ENCODE measurements at regions not wholly inside any gene's neighbourhood (a gene's known extent, or its start where the extent isn't known, plus 50 kb on each side); places are given as distances from the start of the nearest gene placed in this dataset.
"Not testable (repeated sequence)": the region's sequence is repeated elsewhere in the genome, so short reads cannot be mapped to it uniquely, and the experiment has no call there.

DNA sequence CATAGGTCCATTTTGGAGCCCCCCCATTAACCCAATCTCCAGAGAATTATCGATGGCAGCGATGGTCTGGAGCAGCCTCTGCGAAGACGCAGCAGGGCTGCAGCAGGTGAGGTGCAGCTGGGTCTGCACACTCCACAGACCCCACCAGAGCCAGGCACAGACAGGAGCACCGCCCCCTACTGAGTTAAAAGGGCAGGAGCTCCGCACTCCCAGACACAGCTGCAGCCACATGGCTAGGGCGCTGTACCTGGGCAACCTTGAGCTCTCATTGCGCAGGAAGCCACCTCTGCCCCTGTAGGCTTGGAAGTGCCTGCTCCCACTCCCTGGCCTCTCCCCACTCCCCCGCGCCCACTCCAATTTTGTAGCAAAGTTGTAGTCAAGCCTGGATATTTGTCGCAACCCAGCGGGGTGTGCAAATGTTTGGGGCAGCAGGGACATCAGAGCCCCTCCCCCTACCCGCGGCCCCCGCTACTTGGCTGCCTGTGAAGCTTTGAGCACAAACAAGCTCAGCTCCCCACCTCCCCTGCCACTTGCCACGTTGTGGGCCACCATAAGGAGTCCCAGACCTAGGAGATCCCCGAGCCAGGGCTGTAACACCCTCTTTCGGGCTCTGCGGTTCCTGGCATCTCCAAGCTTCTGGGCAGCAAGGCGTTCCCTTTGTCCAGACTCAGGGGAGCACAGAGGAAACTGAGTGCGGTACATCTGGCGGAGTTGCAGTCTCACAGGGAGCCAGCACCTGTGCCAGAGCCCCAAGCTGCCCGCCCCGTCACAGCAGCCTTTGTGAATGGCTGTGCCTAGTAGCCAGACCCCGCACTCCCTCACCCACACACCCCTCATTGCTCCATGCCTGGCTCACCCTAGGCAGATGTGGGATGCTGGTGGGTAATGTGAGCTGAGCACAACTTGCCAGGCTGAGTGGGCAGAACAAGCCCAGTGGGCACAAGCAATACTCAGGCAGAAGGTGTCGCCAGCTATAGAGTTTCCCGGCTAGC, 949.7 kb upstream of the SLITRK1 start:
- no peak for DNase-seq

- DNase-seq = no peak
Measured at GRCh38 chr13:84823528-84823927, 941.3 kb upstream of the SLITRK1 start.

DNA sequence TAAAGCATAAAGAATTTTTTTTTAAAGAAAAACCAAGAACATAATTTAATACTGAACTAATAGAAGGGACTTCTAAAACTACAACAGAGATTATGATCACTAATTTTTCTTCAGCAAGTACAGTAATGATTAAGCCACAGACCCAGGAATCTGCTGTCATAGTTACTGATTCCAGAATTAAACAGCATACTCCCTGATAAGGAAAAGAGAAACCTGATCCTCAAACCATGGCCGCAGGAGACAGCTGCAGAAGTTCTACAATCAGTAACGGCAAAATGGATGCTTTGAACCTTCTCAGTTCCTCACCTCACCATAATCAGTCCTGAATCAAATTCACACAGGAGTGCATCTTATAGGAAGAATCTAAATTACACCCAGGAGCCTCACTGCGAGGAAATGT, 939.0 kb upstream of the SLITRK1 start:
- DNase-seq = no peak

GRCh38 chr13:84816567-84817105, 934.4 kb upstream of the SLITRK1 start:
- no peak for DNase-seq

- no peak for DNase-seq
Measured at GRCh38 chr13:84812789-84813188, 930.5 kb upstream of the SLITRK1 start.

- no peak for DNase-seq
Measured at GRCh38 chr13:84812078-84812477, 929.8 kb upstream of the SLITRK1 start.

- no peak for DNase-seq
Measured at GRCh38 chr13:84810781-84811180, 928.5 kb upstream of the SLITRK1 start.

DNA sequence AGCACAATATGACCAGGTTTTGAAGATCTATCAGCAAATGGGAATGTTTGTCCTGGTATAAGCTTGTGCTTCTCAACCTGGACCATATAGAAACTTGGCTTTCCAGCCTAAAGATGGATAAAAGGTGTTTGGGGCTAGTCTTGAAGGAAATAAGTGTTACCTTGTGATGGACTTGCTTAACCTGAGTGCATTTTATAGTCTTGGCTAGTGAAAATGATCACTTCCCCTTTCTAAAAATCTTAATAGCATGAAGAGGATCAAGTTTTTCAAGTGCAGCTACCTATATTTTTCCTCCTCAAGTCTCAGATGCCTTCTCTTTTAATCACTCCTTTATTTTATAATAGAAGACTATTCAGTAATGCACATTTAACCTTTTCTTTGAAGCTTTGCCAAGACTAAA, 919.8 kb upstream of the SLITRK1 start:
- DNase-seq = no peak

DNA sequence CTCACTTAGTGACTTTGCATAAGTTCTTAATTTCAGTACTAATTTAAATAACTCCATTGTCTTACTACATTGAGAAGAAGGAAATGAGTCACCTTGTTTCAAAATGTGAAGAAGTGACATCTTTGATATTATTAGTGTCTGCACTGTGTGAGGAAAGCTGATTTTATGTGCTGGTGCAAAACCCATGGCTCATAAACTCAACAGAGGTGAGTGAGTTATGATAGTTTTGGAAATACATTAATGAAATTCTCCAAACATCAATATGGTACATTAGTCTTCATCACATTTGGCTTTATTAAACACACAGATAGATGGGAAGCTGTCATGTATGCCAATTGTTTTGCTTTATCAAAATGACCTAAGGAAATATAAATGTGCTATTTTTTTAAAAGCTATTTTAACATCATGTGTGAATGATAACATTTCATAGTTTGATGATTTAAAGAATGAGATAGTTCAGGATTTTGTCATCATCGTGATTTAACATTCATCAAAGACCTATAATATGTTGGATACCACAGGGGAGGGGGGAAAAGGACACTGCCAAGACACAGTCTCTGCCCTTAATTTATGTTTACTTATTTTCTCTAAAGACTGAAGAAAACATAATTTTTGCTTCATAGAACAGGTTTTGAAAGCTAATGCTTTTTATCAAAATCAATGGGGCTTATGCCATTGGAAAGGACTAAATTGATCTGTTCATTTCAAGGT, 902.3 kb upstream of the SLITRK1 start:
- DNase-seq = no peak

DNA sequence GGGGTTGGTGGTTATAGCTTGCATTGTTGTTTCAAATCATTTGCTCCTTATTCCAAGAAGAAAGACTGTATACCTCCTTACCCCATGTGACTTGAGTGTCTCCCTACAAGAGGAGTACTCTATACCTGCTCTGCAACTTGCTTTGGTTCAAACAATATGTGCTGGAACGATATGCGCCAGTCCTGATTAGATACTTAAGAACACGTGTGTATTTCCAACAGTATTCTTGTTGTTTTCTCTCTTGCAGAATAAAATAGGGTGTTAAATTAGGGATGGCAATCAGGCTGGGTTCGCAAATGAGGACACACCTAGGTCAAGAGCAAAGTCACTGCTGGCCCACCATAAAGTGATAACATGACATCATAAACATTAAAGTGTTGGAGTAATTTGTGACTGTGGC, 895.0 kb upstream of the SLITRK1 start:
- DNase-seq = no peak

DNA sequence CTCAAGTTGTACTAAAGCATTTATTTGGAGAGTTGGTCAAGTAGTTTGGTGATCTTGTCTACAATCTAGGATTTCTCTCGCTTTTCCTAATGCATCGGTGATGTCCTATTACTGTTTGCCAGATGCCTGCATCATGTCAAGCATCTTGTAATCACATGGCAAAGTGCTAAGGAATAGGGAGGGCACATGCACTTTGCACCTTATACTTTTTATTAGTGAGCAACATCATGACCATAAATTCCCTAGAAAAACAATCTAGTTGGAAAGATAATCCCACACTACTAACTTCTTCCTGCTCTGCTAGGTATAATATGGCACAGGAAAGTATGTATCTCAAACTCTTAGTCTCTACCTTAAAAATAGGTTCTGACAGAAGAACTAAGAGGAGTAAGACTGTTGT, 894.3 kb upstream of the SLITRK1 start:
- DNase-seq = no peak

- not testable (repeated sequence) for DNase-seq
Measured at GRCh38 chr13:84775920-84776319, 893.6 kb upstream of the SLITRK1 start.

- no peak for DNase-seq
Measured at GRCh38 chr13:84774111-84774510, 891.8 kb upstream of the SLITRK1 start.

DNA sequence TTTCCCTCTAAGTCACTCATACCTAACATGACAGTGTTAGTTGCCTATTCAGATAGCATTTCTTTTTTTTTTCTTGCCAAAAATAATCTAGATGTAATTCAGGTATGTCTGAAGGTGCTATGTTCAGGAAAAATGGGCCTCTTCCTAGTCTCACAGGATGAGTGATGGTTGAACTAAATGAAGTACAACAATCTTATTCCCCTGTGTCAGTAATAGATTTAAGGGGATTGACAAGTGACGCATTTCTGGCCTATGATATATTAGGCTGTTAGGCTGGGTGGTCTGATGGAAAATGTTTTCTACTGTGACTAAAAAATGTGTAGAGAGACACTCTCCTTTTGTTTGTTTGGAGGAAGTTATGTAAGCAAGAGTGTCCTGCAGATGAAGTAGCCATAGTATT, 878.7 kb upstream of the SLITRK1 start:
- DNase-seq = no peak

DNA sequence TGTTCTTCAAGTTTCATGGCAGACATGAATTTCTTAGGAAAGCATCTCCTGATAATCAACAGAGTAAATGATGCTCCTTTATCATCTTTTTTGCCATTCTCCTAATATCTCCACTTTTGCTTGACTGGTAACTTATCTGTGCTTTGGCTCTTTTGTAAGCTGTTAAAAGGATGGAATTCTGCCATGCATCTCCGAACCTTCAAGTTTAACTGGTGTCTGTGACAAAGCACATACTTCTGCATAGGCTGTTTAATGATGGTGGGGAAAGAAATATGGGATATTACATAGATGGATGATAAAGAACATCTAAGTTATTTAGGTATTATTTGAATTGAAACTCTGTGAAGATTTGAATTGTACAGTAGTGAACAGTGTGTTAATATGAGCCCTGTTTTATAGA, 866.9 kb upstream of the SLITRK1 start:
- DNase-seq = no peak

DNA sequence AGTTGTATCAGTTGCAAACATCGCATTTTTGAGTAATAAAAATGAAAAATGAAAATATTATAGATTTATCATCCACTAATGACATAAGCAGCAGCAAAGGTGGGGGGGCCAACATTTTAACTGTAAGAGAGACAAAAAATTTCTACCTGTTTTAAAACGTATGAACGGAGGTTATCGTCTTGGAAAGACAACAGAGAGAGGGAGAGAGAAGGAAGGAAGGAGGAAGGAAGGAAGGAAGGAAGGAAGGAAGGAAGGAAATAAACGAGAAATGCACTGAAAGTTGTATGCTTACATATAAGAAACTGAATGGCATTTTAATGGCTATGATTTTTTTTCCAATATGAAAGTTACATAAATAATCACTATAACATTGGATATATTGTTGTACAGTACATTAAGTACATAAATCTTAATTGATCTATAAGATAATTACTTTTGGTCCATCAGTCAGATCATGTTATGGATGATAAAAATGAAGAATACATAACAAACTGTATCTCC, 862.8 kb upstream of the SLITRK1 start:
- no peak for DNase-seq

DNA sequence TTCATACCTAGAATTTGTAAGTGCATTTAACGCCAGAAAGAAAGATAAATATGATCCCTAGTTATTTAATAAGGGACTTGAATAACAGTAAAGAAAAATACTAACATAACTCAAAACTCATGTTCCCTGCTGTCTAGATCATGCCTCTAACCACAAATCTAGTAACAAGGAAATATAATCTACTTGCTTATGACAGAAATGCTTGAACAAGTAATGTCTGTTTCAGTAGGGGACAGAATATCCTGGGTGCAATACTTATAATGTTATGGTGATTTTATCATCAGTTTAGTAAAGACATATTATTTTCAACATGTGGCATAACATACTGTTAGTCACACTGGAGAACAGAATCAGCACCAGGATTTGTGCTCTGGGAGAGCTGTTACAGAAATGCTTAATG, 861.9 kb upstream of the SLITRK1 start:
- DNase-seq = no peak

- no peak for DNase-seq
Measured at GRCh38 chr13:84741253-84741652, 859.0 kb upstream of the SLITRK1 start.

- no peak for DNase-seq
Measured at GRCh38 chr13:84739021-84739420, 856.7 kb upstream of the SLITRK1 start.

- no peak for DNase-seq
Measured at GRCh38 chr13:84737661-84738060, 855.4 kb upstream of the SLITRK1 start.

- no peak for DNase-seq
Measured at GRCh38 chr13:84730376-84730775, 848.1 kb upstream of the SLITRK1 start.

- DNase-seq = no peak
Measured at GRCh38 chr13:84705982-84706710, 823.9 kb upstream of the SLITRK1 start.

GRCh38 chr13:84702174-84702573, 819.9 kb upstream of the SLITRK1 start:
- no peak for DNase-seq

All from activated effector memory CD4-positive, alpha-beta T cell treated with anti-CD3 and anti-CD28 coated beads, Interleukin-2, amount 50 U/mL, for 16 hours (primary cell).